T-cell (primary cell): ENCODE measurements at regions not wholly inside any gene's neighbourhood (a gene's known extent, or its start where the extent isn't known, plus 50 kb on each side); places are given as distances from the start of the nearest gene placed in this dataset.
"Not testable (repeated sequence)": the region's sequence is repeated elsewhere in the genome, so short reads cannot be mapped to it uniquely, and the experiment has no call there.

Source experiments
- ATAC-seq, 4 experiments: fragments of 200-7000 bp in 3 of 4; fragments of 150-1000 bp in 1 of 4; cut with Tn5 transposase; replicated peaks in 1 of 4; 1 replicate in 3 of 4; 2 replicates in 1 of 4; pipeline ENCODE4 v1.10.0; 2021; ENCODE audit warnings: moderate library complexity in 3 of 4, mild to moderate bottlenecking in 2 of 4, moderate number of reproducible peaks in 1 of 4
- CTCF ChIA-PET, 2 donors: fragments of 300-600 bp; sonication (Branson Sonifier 250); formaldehyde crosslinking; loops; one replicate each; lab custom pipeline; 2022; ENCODE audit warnings: antibody characterized with exemption in 2 of 2; lab: Charles Lee
- POLR2A ChIA-PET, 2 donors: fragments of 300-600 bp; sonication (Branson Sonifier 250); formaldehyde crosslinking; loops; one replicate each; lab custom pipeline; 2022; ENCODE audit warnings: antibody characterized with exemption in 2 of 2; lab: Charles Lee
- DNase-seq, 35 experiments: peaks; one replicate each; pipeline versions ENCODE4 v3.0.0 to v3.0.0-alpha.2; 2013 to 2023
- H3K27ac ChIP-seq: one replicate; pipeline ENCODE4 v1.5.1; 2013; ENCODE audit warnings: low read length
- H3K27me3 ChIP-seq, 2 experiments: replicated peaks in 1 of 2; 1 replicate in 1 of 2; 2 replicates in 1 of 2; pipeline versions ENCODE4 v1.6.1 to v1.7.0; 2013; ENCODE audit warnings: low read length in 1 of 2, mixed read lengths in 1 of 2; ENCODE audit not compliant: control insufficient read depth in 2 of 2, insufficient read depth in 2 of 2; ENCODE audit errors: extremely low read depth in 1 of 2
- H3K36me3 ChIP-seq, 2 donors: 1 replicate in 1 of 2; 2 replicates in 1 of 2; pipeline versions ENCODE4 v1.6.1 to v1.7.0; 2013; ENCODE audit warnings: low read length in 1 of 2; ENCODE audit not compliant: control insufficient read depth in 2 of 2, insufficient read depth in 1 of 2; ENCODE audit errors: extremely low read depth in 1 of 2
- H3K4me1 ChIP-seq, 2 experiments: 1 replicate in 1 of 2; 2 replicates in 1 of 2; pipeline versions ENCODE4 v1.6.1 to v1.7.0; 2013; ENCODE audit warnings: low read length in 2 of 2, mixed read lengths in 1 of 2; ENCODE audit not compliant: insufficient read depth in 2 of 2, control insufficient read depth in 1 of 2; ENCODE audit errors: extremely low read depth in 1 of 2
- H3K4me3 ChIP-seq, 2 donors: 1 replicate in 1 of 2; 2 replicates in 1 of 2; pipeline versions ENCODE4 v1.5.1 to v1.7.0; 2013; ENCODE audit warnings: mild to moderate bottlenecking in 2 of 2, low read length in 1 of 2, moderate library complexity in 1 of 2; ENCODE audit not compliant: control insufficient read depth in 1 of 2; ENCODE audit errors: extremely low read depth in 1 of 2
- H3K9me3 ChIP-seq: 2 replicates; pipeline ENCODE4 v1.7.0; 2013
- H3K27ac Mint-ChIP-seq, 2 donors: one replicate each; pipeline ENCODE4 v1.8.0; 2020 to 2021; ENCODE audit warnings: mild to moderate bottlenecking in 2 of 2, mixed read lengths in 2 of 2
- H3K27me3 Mint-ChIP-seq, 2 donors: one replicate each; pipeline ENCODE4 v1.8.0; 2021 to 2022; ENCODE audit warnings: mixed read lengths in 2 of 2
- H3K36me3 Mint-ChIP-seq: one replicate; pipeline ENCODE4 v1.8.0; 2021; ENCODE audit warnings: mixed read lengths
- H3K4me1 Mint-ChIP-seq, 3 donors: one replicate each; pipeline ENCODE4 v1.8.0; 2020 to 2022; ENCODE audit warnings: mixed read lengths in 3 of 3, mild to moderate bottlenecking in 1 of 3
- H3K4me3 Mint-ChIP-seq, 3 donors: one replicate each; pipeline ENCODE4 v1.8.0; 2020 to 2022; ENCODE audit warnings: mild to moderate bottlenecking in 3 of 3, mixed read lengths in 3 of 3, moderate library complexity in 3 of 3
- H3K9me3 Mint-ChIP-seq, 3 donors: one replicate each; pipeline ENCODE4 v1.8.0; 2020 to 2022; ENCODE audit warnings: mixed read lengths in 3 of 3
- WGBS: methylation state at CpG from one replicate; pipeline ENCODE4 v1.1.5; 2013; ENCODE audit warnings: missing lambda C conversion rate; ENCODE audit not compliant: insufficient coverage; 5-methylcytosine and 5-hydroxymethylcytosine counted together

GRCh38 chr7:101728128-101728527 is 89.3 kb upstream of the CUX1 start:
- 91% methylated on average over 4 of the region's 10 CpGs for WGBS
- Histone ChIP-seq H3K4me3 (no peak overlapping the region), H3K4me1 (no peaks in the 10 kb centered on the region), H3K27me3 (peaks cover 0 to 8% of the 10 kb centered on the region in 2 experiments), H3K36me3 (no peaks in the 10 kb centered on the region), H3K9me3 (no peaks in the 10 kb centered on the region), H3K27ac (no peak overlapping the region)
- Mint-ChIP-seq H3K27me3 (peaks cover 3 to 4% of the 10 kb centered on the region in 2 donors), H3K36me3 (no peaks in the 10 kb centered on the region), H3K27ac (no peak overlapping the region), H3K9me3 (peaks cover 0 to 4% (median 0%) of the 10 kb centered on the region in 3 donors), H3K4me3 (no peak overlapping the region), H3K4me1 (no peaks in the 10 kb centered on the region)
- no peak for ATAC-seq
- POLR2A ChIA-PET = no interaction called here
- CTCF ChIA-PET = interaction anchor here in 1 of 2 donors (0.6 to 1.0 kb wide), 2 partner anchors 13 to 278 kb away, joined by 3 to 5 read pairs; no protein-coding TSS in a partner anchor
- DNase-seq = no peak

GRCh38 chr7:101728873-101729240 is 88.6 kb upstream of the CUX1 start:
- peaks cover 0 to 13% of the 10 kb centered on the region in 2 experiments for H3K27me3 ChIP-seq
- DNase-seq, H3K27ac ChIP-seq, H3K4me1 Mint-ChIP-seq, H3K27ac Mint-ChIP-seq, H3K9me3 ChIP-seq, H3K36me3 Mint-ChIP-seq, H3K4me3 ChIP-seq, H3K9me3 Mint-ChIP-seq, H3K4me3 Mint-ChIP-seq, H3K4me1 ChIP-seq, ATAC-seq, POLR2A ChIA-PET, H3K27me3 Mint-ChIP-seq, H3K36me3 ChIP-seq: not testable (repeated sequence)
- WGBS = 64% methylated on average over 2 of the region's 6 CpGs
- CTCF ChIA-PET = interaction anchor here in 1 of 2 donors (1.0 kb wide), 1 partner anchor 12 kb away, joined by 3 read pairs; no protein-coding TSS in a partner anchor

- H3K4me1 ChIP-seq = no peaks in the 10 kb centered on the region
- H3K27me3 ChIP-seq = peaks cover 0 to 13% of the 10 kb centered on the region in 2 experiments
- ChIA-PET POLR2A (no interaction called here), CTCF (interaction anchor here in 1 of 2 donors (1.0 kb wide), 1 partner anchor 12 kb away, joined by 3 read pairs; no protein-coding TSS in a partner anchor)
- no peak overlapping the region for H3K27ac Mint-ChIP-seq
- peaks cover 3 to 5% of the 10 kb centered on the region in 2 donors for H3K27me3 Mint-ChIP-seq
- H3K4me3 ChIP-seq = no peak overlapping the region
- no peaks in the 10 kb centered on the region for H3K36me3 ChIP-seq
- no peak overlapping the region for H3K4me3 Mint-ChIP-seq
- 95% methylated on average over 7 of the region's 15 CpGs for WGBS
- no peaks in the 10 kb centered on the region for H3K4me1 Mint-ChIP-seq
- ATAC-seq (no peak), DNase-seq (no peak)
- no peaks in the 10 kb centered on the region for H3K9me3 Mint-ChIP-seq
- H3K36me3 Mint-ChIP-seq = no peaks in the 10 kb centered on the region
- H3K9me3 ChIP-seq = no peaks in the 10 kb centered on the region
- H3K27ac ChIP-seq = no peak overlapping the region
Observed at GRCh38 chr7:101729241-101729883, 88.1 kb upstream of the CUX1 start.

GRCh38 chr7:101731502-101732084 is 85.8 kb upstream of the CUX1 start:
- Histone ChIP-seq H3K36me3 (no peaks in the 10 kb centered on the region), H3K27ac (no peak overlapping the region), H3K27me3 (peaks cover 0 to 13% of the 10 kb centered on the region in 2 experiments), H3K9me3 (no peaks in the 10 kb centered on the region), H3K4me1 (no peaks in the 10 kb centered on the region), H3K4me3 (no peak overlapping the region)
- H3K9me3 Mint-ChIP-seq = no peaks in the 10 kb centered on the region
- H3K27me3 Mint-ChIP-seq = peaks cover 3 to 11% of the 10 kb centered on the region in 2 donors
- 84% methylated on average over 7 of the region's 11 CpGs for WGBS
- POLR2A ChIA-PET = no interaction called here
- H3K36me3 Mint-ChIP-seq = no peaks in the 10 kb centered on the region
- DNase-seq (no peak), ATAC-seq (no peak)
- H3K4me3 Mint-ChIP-seq = no peak overlapping the region
- H3K4me1 Mint-ChIP-seq = no peaks in the 10 kb centered on the region
- H3K27ac Mint-ChIP-seq = no peak overlapping the region
- CTCF ChIA-PET = no interaction called here

- H3K36me3 ChIP-seq = no peaks in the 10 kb centered on the region
- DNase-seq = no peak
- no peaks in the 10 kb centered on the region for H3K4me1 ChIP-seq
- no peak overlapping the region for H3K4me3 ChIP-seq
- no peak for ATAC-seq
- H3K36me3 Mint-ChIP-seq = no peaks in the 10 kb centered on the region
- WGBS = 74% methylated on average over 14 of the region's 24 CpGs
- H3K9me3 ChIP-seq = no peaks in the 10 kb centered on the region
- no peak overlapping the region for H3K27ac Mint-ChIP-seq
- CTCF ChIA-PET = interaction anchor here in 1 of 2 donors (0.7 kb wide), 1 partner anchor 491 kb away, joined by 4 read pairs; no protein-coding TSS in a partner anchor
- no peak overlapping the region for H3K27ac ChIP-seq
- POLR2A ChIA-PET = interaction anchor here in 1 of 2 donors (0.6 kb wide), 1 partner anchor 19 kb away, joined by 5 read pairs; no protein-coding TSS in a partner anchor
- peaks cover 0 to 2% (median 0%) of the 10 kb centered on the region in 3 donors for H3K4me1 Mint-ChIP-seq
- H3K4me3 Mint-ChIP-seq = no peak overlapping the region
- H3K27me3 Mint-ChIP-seq = peaks cover 3 to 11% of the 10 kb centered on the region in 2 donors
- no peaks in the 10 kb centered on the region for H3K9me3 Mint-ChIP-seq
- peaks cover 0 to 13% of the 10 kb centered on the region in 2 experiments for H3K27me3 ChIP-seq
Observed at GRCh38 chr7:101733713-101734475, 83.5 kb upstream of the CUX1 start.

- H3K4me3 Mint-ChIP-seq = no peak overlapping the region
- Histone ChIP-seq H3K27me3 (peaks cover 0 to 18% of the 10 kb centered on the region in 2 experiments), H3K4me3 (no peak overlapping the region), H3K4me1 (peaks cover 6 to 17% of the 10 kb centered on the region in 2 experiments), H3K9me3 (no peaks in the 10 kb centered on the region), H3K27ac (no peak overlapping the region), H3K36me3 (no peaks in the 10 kb centered on the region)
- peaks cover 5 to 12% (median 8%) of the 10 kb centered on the region in 3 donors for H3K4me1 Mint-ChIP-seq
- H3K36me3 Mint-ChIP-seq = no peaks in the 10 kb centered on the region
- DNase-seq (no peak), ATAC-seq (no peak)
- POLR2A ChIA-PET = no interaction called here
- H3K27me3 Mint-ChIP-seq = peaks cover 3 to 11% of the 10 kb centered on the region in 2 donors
- H3K9me3 Mint-ChIP-seq = no peaks in the 10 kb centered on the region
- no peak overlapping the region for H3K27ac Mint-ChIP-seq
- WGBS = 93% methylated on average over 3 of the region's 3 CpGs
- CTCF ChIA-PET = no interaction called here
Observed at GRCh38 chr7:101736084-101736483, 81.3 kb upstream of the CUX1 start.
